ENCODE measurements at regions not wholly inside any gene's neighbourhood (a gene's known extent, or its start where the extent isn't known, plus 50 kb on each side); places are given as distances from the start of the nearest gene placed in this dataset.
"Not testable (repeated sequence)": the region's sequence is repeated elsewhere in the genome, so short reads cannot be mapped to it uniquely, and the experiment has no call there.

GRCh38 chr15:46961795-46962194 is 755.5 kb upstream of the SEMA6D start:
- peaks cover 8% of the 10 kb centered on the region for H3K9me3 Mint-ChIP-seq
- H3K27me3 Mint-ChIP-seq, result no peaks in the 10 kb centered on the region
- H3K36me3 Mint-ChIP-seq, result no peaks in the 10 kb centered on the region
- H3K27ac Mint-ChIP-seq, result no peak overlapping the region
- H3K4me3 Mint-ChIP-seq, result no peak overlapping the region
- no peaks in the 10 kb centered on the region for H3K4me1 Mint-ChIP-seq

- H3K36me3 Mint-ChIP-seq, H3K4me1 Mint-ChIP-seq, H3K9me3 Mint-ChIP-seq, H3K4me3 Mint-ChIP-seq, H3K27me3 Mint-ChIP-seq, H3K27ac Mint-ChIP-seq: not testable (repeated sequence)
Measured at GRCh38 chr15:46988055-46988454, 729.2 kb upstream of the SEMA6D start.

- no peak overlapping the region for H3K27ac Mint-ChIP-seq
- no peaks in the 10 kb centered on the region for H3K27me3 Mint-ChIP-seq
- H3K4me1 Mint-ChIP-seq, result no peaks in the 10 kb centered on the region
- peaks cover 16% of the 10 kb centered on the region for H3K9me3 Mint-ChIP-seq
- no peak overlapping the region for H3K4me3 Mint-ChIP-seq
- no peaks in the 10 kb centered on the region for H3K36me3 Mint-ChIP-seq
Measured at GRCh38 chr15:46996359-46996758, 720.9 kb upstream of the SEMA6D start.

- H3K4me3 Mint-ChIP-seq, result no peak overlapping the region
- no peaks in the 10 kb centered on the region for H3K4me1 Mint-ChIP-seq
- no peaks in the 10 kb centered on the region for H3K27me3 Mint-ChIP-seq
- no peak overlapping the region for H3K27ac Mint-ChIP-seq
- H3K36me3 Mint-ChIP-seq, result no peaks in the 10 kb centered on the region
- H3K9me3 Mint-ChIP-seq, result peaks cover 16% of the 10 kb centered on the region
Measured at GRCh38 chr15:46997501-46997900, 719.8 kb upstream of the SEMA6D start.

GRCh38 chr15:47003568-47003967 is 713.7 kb upstream of the SEMA6D start:
- no peaks in the 10 kb centered on the region for H3K4me1 Mint-ChIP-seq
- H3K4me3 Mint-ChIP-seq, result no peak overlapping the region
- H3K36me3 Mint-ChIP-seq, result no peaks in the 10 kb centered on the region
- H3K9me3 Mint-ChIP-seq, result peaks cover 7% of the 10 kb centered on the region
- no peak overlapping the region for H3K27ac Mint-ChIP-seq
- no peaks in the 10 kb centered on the region for H3K27me3 Mint-ChIP-seq

GRCh38 chr15:47013446-47013845 is 703.9 kb upstream of the SEMA6D start:
- H3K36me3 Mint-ChIP-seq, result no peaks in the 10 kb centered on the region

DNA sequence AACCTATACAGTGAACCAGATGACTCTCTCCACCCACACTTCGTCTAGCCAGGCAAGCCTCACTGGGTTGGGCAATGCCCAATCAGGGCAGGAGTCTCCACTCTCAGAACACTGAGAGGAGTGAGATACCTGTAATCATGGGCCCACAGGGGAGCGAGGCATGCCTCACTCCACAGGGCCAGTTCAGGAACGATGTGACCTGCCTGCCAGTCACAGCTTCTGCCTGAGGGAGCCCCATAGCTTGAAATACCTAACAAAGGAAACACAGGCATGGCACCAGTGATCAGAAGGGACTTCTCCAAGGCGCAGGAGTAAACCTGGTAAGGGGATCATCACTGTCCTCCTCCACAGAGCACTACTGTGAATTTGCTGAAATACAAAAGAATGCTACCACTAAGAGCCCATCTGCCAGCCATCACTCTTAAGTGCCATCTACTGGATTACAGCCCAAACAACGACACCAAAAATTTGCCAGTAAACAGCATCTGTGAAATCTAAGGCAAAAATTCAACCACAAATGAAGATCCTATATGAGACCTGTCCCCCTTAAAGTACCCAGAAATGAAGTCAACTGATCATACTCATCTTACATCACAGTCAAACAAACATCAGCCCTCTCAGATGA is 689.9 kb upstream of the SEMA6D start:
- H3K27ac Mint-ChIP-seq, result no peak overlapping the region
- H3K4me3 Mint-ChIP-seq, result no peak overlapping the region
- H3K9me3 Mint-ChIP-seq, result peaks cover 13% of the 10 kb centered on the region
- H3K4me1 Mint-ChIP-seq, result no peaks in the 10 kb centered on the region
- H3K27me3 Mint-ChIP-seq, result no peaks in the 10 kb centered on the region
- no peaks in the 10 kb centered on the region for H3K36me3 Mint-ChIP-seq

More at GRCh38 chr15:47013446-47013845, 703.9 kb upstream of the SEMA6D start:
- H3K4me1 Mint-ChIP-seq, result no peaks in the 10 kb centered on the region
- H3K27ac Mint-ChIP-seq, result no peak overlapping the region
- no peak overlapping the region for H3K4me3 Mint-ChIP-seq
- peaks cover 7% of the 10 kb centered on the region for H3K9me3 Mint-ChIP-seq
- no peaks in the 10 kb centered on the region for H3K27me3 Mint-ChIP-seq

DNA sequence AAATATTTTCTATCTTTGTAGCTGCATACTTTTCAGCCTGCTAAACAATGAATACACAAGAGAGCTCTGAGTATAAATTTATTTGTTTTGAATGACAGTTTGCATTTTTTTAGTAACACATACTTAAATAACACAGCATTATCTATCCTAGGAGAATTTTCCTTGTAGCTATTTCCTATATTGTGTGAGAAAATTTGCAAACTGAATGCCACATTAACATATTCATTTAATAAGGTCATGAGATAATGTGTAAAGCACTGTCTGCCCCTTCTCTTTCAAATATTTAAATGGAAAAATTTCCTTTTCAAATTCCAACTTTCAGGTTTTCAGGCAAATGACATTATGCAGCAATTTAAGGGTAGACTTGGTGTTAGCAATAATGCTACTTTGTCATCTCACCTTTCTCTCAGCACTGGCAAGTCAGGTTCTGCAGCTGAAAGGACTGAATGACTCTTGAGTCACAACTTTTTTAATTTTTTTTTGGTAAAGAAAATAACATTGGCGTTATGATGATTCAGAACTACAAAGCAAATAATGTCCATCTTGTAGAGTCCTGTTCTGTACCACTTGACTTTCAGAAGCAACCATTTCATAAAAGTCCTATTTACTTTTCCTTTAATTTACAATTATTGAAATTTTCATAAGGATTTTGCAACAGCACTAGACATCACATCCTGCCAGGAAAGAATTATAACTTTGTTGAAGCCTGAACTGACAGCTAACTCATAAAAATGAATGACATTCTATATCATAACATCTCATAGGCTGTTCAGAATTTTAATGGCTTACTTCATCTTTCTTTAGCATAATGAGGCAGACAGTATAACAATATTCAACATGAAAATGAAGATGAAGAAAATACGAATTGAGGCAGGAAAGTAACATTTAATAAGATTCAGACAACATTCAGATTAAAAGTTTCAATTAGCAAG is 681.6 kb upstream of the SEMA6D start:
- Mint-ChIP-seq H3K4me3 (no peak overlapping the region), H3K4me1 (no peaks in the 10 kb centered on the region), H3K27ac (no peak overlapping the region), H3K36me3 (no peaks in the 10 kb centered on the region), H3K27me3 (peaks cover 2% of the 10 kb centered on the region), H3K9me3 (peaks cover 4% of the 10 kb centered on the region)

GRCh38 chr15:47037003-47037402 is 680.3 kb upstream of the SEMA6D start:
- H3K27me3 Mint-ChIP-seq, result peaks cover 2% of the 10 kb centered on the region
- H3K36me3 Mint-ChIP-seq, result no peaks in the 10 kb centered on the region
- H3K9me3 Mint-ChIP-seq, result peaks cover 4% of the 10 kb centered on the region
- no peak overlapping the region for H3K4me3 Mint-ChIP-seq
- H3K27ac Mint-ChIP-seq, result no peak overlapping the region
- H3K4me1 Mint-ChIP-seq, result no peaks in the 10 kb centered on the region

DNA sequence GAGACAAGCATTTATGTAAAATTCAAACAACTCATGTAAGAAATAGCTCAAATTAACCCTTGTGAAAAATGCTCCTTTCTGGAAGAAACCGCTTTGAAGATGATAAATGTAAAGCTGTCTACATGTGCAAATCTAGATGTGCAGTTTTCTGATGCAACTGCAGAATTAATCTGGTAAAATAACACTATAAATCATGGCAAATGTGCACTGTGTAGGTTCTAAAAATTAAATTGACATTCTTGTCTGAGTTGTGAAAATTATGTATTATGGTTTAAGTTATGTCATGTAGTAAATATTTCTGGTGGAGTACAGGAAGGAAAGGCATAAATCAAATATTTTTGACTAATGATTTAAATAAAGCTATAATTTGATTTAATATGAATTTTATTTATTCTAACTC is 678.1 kb upstream of the SEMA6D start:
- H3K4me3 Mint-ChIP-seq, result no peak overlapping the region
- no peaks in the 10 kb centered on the region for H3K4me1 Mint-ChIP-seq
- H3K36me3 Mint-ChIP-seq, result no peaks in the 10 kb centered on the region
- H3K27me3 Mint-ChIP-seq, result peaks cover 2% of the 10 kb centered on the region
- no peak overlapping the region for H3K27ac Mint-ChIP-seq
- peaks cover 4% of the 10 kb centered on the region for H3K9me3 Mint-ChIP-seq

GRCh38 chr15:47041301-47041700 is 676.0 kb upstream of the SEMA6D start:
- Mint-ChIP-seq H3K9me3 (peaks cover 4% of the 10 kb centered on the region), H3K36me3 (no peaks in the 10 kb centered on the region), H3K27me3 (peaks cover 2% of the 10 kb centered on the region), H3K4me1 (no peaks in the 10 kb centered on the region), H3K27ac (no peak overlapping the region), H3K4me3 (no peak overlapping the region)

GRCh38 chr15:47047981-47048380 is 669.3 kb upstream of the SEMA6D start:
- not testable (repeated sequence) for H3K27me3 Mint-ChIP-seq, H3K27ac Mint-ChIP-seq, H3K4me3 Mint-ChIP-seq

DNA sequence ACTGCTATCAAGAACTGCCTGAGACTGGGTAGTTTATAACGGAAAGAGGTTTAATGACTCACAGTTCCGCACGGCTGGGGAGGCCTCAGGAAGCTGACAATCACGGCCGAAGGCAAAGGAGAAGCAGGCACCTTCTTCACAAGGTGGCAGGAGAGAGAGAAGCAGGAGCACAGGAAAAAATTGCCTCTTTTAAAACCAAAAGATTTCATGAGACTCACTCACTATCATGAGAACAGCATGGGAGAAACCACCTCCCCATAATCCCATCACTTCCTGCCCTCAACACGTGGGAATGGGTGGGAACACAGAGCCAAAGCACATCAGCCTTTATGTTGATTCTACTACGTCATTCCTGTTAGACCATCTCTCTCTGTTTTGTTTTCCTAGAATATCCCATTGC is 650.9 kb upstream of the SEMA6D start:
- H3K4me3 Mint-ChIP-seq, result no peak overlapping the region
- no peaks in the 10 kb centered on the region for H3K27me3 Mint-ChIP-seq
- H3K4me1 Mint-ChIP-seq, result no peaks in the 10 kb centered on the region
- H3K36me3 Mint-ChIP-seq, result no peaks in the 10 kb centered on the region
- no peaks in the 10 kb centered on the region for H3K9me3 Mint-ChIP-seq
- no peak overlapping the region for H3K27ac Mint-ChIP-seq

More at GRCh38 chr15:47047981-47048380, 669.3 kb upstream of the SEMA6D start:
- H3K36me3 Mint-ChIP-seq, H3K4me1 Mint-ChIP-seq, H3K9me3 Mint-ChIP-seq: not testable (repeated sequence)

DNA sequence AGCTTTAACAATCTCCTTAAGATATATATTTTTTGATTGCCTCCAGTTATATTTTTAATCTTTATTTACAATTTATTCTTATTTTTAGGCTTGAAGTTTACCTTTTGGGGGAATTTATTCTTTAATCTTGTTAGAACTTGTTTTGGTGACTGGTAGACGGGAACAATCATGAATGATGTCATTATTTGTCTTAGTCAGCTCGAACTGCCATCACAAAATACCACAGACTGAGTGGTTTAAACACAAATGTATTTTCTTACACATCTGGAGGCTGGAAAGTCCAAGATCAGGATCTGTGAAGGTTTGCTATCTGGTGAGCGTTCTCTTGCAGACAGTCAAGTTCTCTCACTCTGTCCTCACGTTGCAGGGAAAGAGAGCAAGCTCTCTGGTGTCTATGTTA is 639.5 kb upstream of the SEMA6D start:
- H3K4me1 Mint-ChIP-seq, H3K4me3 Mint-ChIP-seq, H3K9me3 Mint-ChIP-seq, H3K27ac Mint-ChIP-seq, H3K27me3 Mint-ChIP-seq, H3K36me3 Mint-ChIP-seq: not testable (repeated sequence)

- no peaks in the 10 kb centered on the region for H3K27me3 Mint-ChIP-seq
- H3K36me3 Mint-ChIP-seq, result no peaks in the 10 kb centered on the region
- H3K27ac Mint-ChIP-seq, result no peak overlapping the region
- no peaks in the 10 kb centered on the region for H3K4me1 Mint-ChIP-seq
- H3K9me3 Mint-ChIP-seq, result peaks cover 11% of the 10 kb centered on the region
- no peak overlapping the region for H3K4me3 Mint-ChIP-seq
Measured at GRCh38 chr15:47095833-47096232, 621.5 kb upstream of the SEMA6D start.

GRCh38 chr15:47098526-47098925 is 618.8 kb upstream of the SEMA6D start:
- H3K9me3 Mint-ChIP-seq, H3K4me3 Mint-ChIP-seq, H3K36me3 Mint-ChIP-seq, H3K27ac Mint-ChIP-seq, H3K4me1 Mint-ChIP-seq, H3K27me3 Mint-ChIP-seq: not testable (repeated sequence)
